H1 (cell line): ENCODE measurements at regions not wholly inside any gene's neighbourhood (a gene's known extent, or its start where the extent isn't known, plus 50 kb on each side); places are given as distances from the start of the nearest gene placed in this dataset.

Experiments
- CTCF ChIA-PET: fragments of 300-600 bp; sonication (Branson Sonifier 250); formaldehyde crosslinking; loops from one replicate; lab custom pipeline; 2021; ENCODE audit not compliant: partially characterized antibody; lab: Charles Lee
- POLR2A ChIA-PET: fragments of 300-600 bp; sonication (Branson Sonifier 250); formaldehyde crosslinking; loops from one replicate; lab custom pipeline; 2021; ENCODE audit warnings: inconsistent platforms; ENCODE audit not compliant: partially characterized antibody; lab: Charles Lee
- DNase-seq, 2 experiments: peaks; one replicate each; pipeline versions ENCODE4 v3.0.0 to v3.0.0-alpha.2; 2010 to 2022; ENCODE audit warnings: low spot score in 2 of 2, low read depth in 1 of 2, mixed read lengths in 1 of 2
- FAIRE-seq: peaks from 2 replicates; lab custom pipeline; 2011; peaks lifted over from hg19 to GRCh38; lab: Jason Lieb, UNC
- H2AFZ ChIP-seq: 2 replicates; pipeline ENCODE4 v1.8.1; 2012; ENCODE audit warnings: low read length, inconsistent platforms
- H2AK5ac ChIP-seq: 2 replicates; pipeline ENCODE4 v1.6.1; 2013; ENCODE audit warnings: low read depth, low read length
- H2BK120ac ChIP-seq: replicated peaks from 2 replicates; pipeline ENCODE3; 2013; ENCODE audit warnings: low read depth, low read length, inconsistent platforms
- H2BK12ac ChIP-seq: 2 replicates; pipeline ENCODE4 v1.6.1; 2013; ENCODE audit warnings: low read depth, low read length
- H2BK15ac ChIP-seq: 2 replicates; pipeline ENCODE4 v1.6.1; 2013; ENCODE audit warnings: low read length
- H2BK20ac ChIP-seq: 2 replicates; pipeline ENCODE4 v1.6.1; 2013; ENCODE audit warnings: low read length
- H2BK5ac ChIP-seq: 2 replicates; pipeline ENCODE4 v1.6.1; 2013; ENCODE audit warnings: low read depth, low read length
- H3K14ac ChIP-seq: 2 replicates; pipeline ENCODE4 v1.6.1; 2013; ENCODE audit warnings: inconsistent platforms; ENCODE audit not compliant: insufficient read length
- H3K18ac ChIP-seq: 2 replicates; pipeline ENCODE4 v1.6.1; 2013; ENCODE audit warnings: low read length; ENCODE audit errors: extremely low read depth
- H3K23ac ChIP-seq: 2 replicates; pipeline ENCODE4 v1.6.1; 2013; ENCODE audit warnings: inconsistent platforms; ENCODE audit not compliant: insufficient read length
- H3K23me2 ChIP-seq: 2 replicates; pipeline ENCODE4 v1.6.1; 2013; ENCODE audit warnings: low read depth, low read length
- H3K27ac ChIP-seq: 2 replicates; pipeline ENCODE4 v1.6.1; 2011; ENCODE audit warnings: low read depth, low read length, inconsistent platforms
- H3K27me3 ChIP-seq, 4 experiments: replicated peaks in 1 of 4; 1 replicate in 1 of 4; 2 replicates in 3 of 4; pipeline versions ENCODE4 v1.6.1 to v1.8.1; 2011 to 2013; ENCODE audit warnings: low read length in 3 of 4, mild to moderate bottlenecking in 3 of 4, inconsistent platforms in 2 of 4, mixed read lengths in 2 of 4, moderate library complexity in 1 of 4; ENCODE audit not compliant: control insufficient read depth in 3 of 4, insufficient read depth in 3 of 4; ENCODE audit errors: extremely low read depth in 1 of 4
- H3K36me3 ChIP-seq, 4 experiments: 2 replicates each; pipeline versions ENCODE4 v1.6.1 to v1.8.1; 2011 to 2013; ENCODE audit warnings: mild to moderate bottlenecking in 4 of 4, low read length in 3 of 4, moderate library complexity in 2 of 4, control low read depth in 1 of 4, inconsistent platforms in 1 of 4; ENCODE audit not compliant: insufficient read depth in 4 of 4, control insufficient read depth in 2 of 4
- H3K4ac ChIP-seq: replicated peaks from 2 replicates; pipeline ENCODE3; 2013; ENCODE audit warnings: low read length, low read depth, mixed read lengths, inconsistent platforms; ENCODE audit not compliant: insufficient read length
- H3K4me1 ChIP-seq, 4 experiments: replicated peaks in 1 of 4; 1 replicate in 1 of 4; 2 replicates in 3 of 4; pipeline versions ENCODE4 v1.6.1 to v1.8.1; 2011 to 2013; ENCODE audit warnings: low read length in 3 of 4, inconsistent platforms in 2 of 4, mixed read lengths in 1 of 4; ENCODE audit not compliant: insufficient read depth in 4 of 4, control insufficient read depth in 3 of 4
- H3K4me2 ChIP-seq, 2 experiments: 2 replicates each; pipeline versions ENCODE4 v1.6.1 to v1.8.1; 2011 to 2013; ENCODE audit warnings: low read depth in 2 of 2, low read length in 2 of 2, control low read depth in 1 of 2, inconsistent platforms in 1 of 2, mild to moderate bottlenecking in 1 of 2; ENCODE audit not compliant: insufficient read depth in 1 of 2
- H3K4me3 ChIP-seq, 4 experiments: fragments of 200-600, 300-600 bp in 1 of 4; sonication (generic), shearing (Covaris generic), sonication (Bioruptor Twin) in 1 of 4; 2 replicates each; pipeline versions ENCODE4 v1.5.1 to v1.8.1; 2011 to 2016; ENCODE audit warnings: low read length in 4 of 4, low read depth in 3 of 4, control low read depth in 2 of 4, inconsistent platforms in 2 of 4, mild to moderate bottlenecking in 2 of 4, mixed read lengths in 1 of 4, moderate library complexity in 1 of 4; ENCODE audit not compliant: insufficient read depth in 2 of 4; ENCODE audit errors: extremely low read depth in 1 of 4
- H3K56ac ChIP-seq: replicated peaks from 2 replicates; pipeline ENCODE3; 2013; ENCODE audit warnings: low read depth, mild to moderate bottlenecking, mixed read lengths, low read length, inconsistent platforms; ENCODE audit not compliant: insufficient read length
- H3K79me1 ChIP-seq: 2 replicates; pipeline ENCODE4 v1.6.1; 2013; ENCODE audit warnings: low read depth, low read length, control low read depth
- H3K79me2 ChIP-seq, 2 experiments: 2 replicates each; pipeline versions ENCODE4 v1.6.1 to v1.8.1; 2012 to 2013; ENCODE audit warnings: low read length in 2 of 2, mild to moderate bottlenecking in 2 of 2, inconsistent platforms in 1 of 2; ENCODE audit not compliant: insufficient read depth in 2 of 2, control insufficient read depth in 1 of 2
- H3K9ac ChIP-seq, 4 experiments: replicated peaks in 1 of 4; 1 replicate in 1 of 4; 2 replicates in 3 of 4; pipeline versions ENCODE4 v1.6.1 to v1.8.1; 2011 to 2013; ENCODE audit warnings: low read depth in 3 of 4, low read length in 3 of 4, control low read depth in 2 of 4, mild to moderate bottlenecking in 2 of 4, moderate library complexity in 2 of 4, inconsistent platforms in 1 of 4; ENCODE audit errors: extremely low read depth in 1 of 4
- H3K9me3 ChIP-seq, 2 experiments: 2 replicates each; pipeline versions ENCODE4 v1.6.1 to v1.8.1; 2012 to 2013; ENCODE audit warnings: mild to moderate bottlenecking in 2 of 2, moderate library complexity in 2 of 2, control low read depth in 1 of 2, inconsistent platforms in 1 of 2, low read depth in 1 of 2, low read length in 1 of 2, mixed read lengths in 1 of 2; ENCODE audit not compliant: insufficient read depth in 2 of 2
- H4K20me1 ChIP-seq, 2 experiments: replicated peaks in 1 of 2; 2 replicates each; pipeline versions ENCODE3 to v1.8.1; 2011 to 2013; ENCODE audit warnings: inconsistent platforms in 2 of 2, low read length in 2 of 2, mild to moderate bottlenecking in 1 of 2; ENCODE audit not compliant: insufficient read depth in 2 of 2, control insufficient read depth in 1 of 2
- H4K5ac ChIP-seq: 2 replicates; pipeline ENCODE4 v1.6.1; 2013; ENCODE audit warnings: low read length, low read depth, mixed read lengths, inconsistent platforms; ENCODE audit not compliant: insufficient read length
- H4K8ac ChIP-seq: 2 replicates; pipeline ENCODE4 v1.8.0; 2013; ENCODE audit warnings: mild to moderate bottlenecking, moderate library complexity, low read length, inconsistent platforms; ENCODE audit not compliant: insufficient read depth; ENCODE audit errors: extremely low read depth
- H4K91ac ChIP-seq: replicated peaks from 2 replicates; pipeline ENCODE3; 2013; ENCODE audit warnings: low read length, mixed read lengths, inconsistent platforms; ENCODE audit not compliant: insufficient read length
- HDAC2 ChIP-seq, 2 experiments: fragments of 300-600 bp in 1 of 2; sonication (generic) in 1 of 2; IDR thresholded peaks; 2 replicates each; pipeline ENCODE4 v1.6.1; 2011 to 2012; ENCODE audit warnings: low read depth in 2 of 2, low read length in 2 of 2, mild to moderate bottlenecking in 2 of 2, moderate library complexity in 2 of 2, borderline replicate concordance in 1 of 2, inconsistent platforms in 1 of 2
- NRF1 ChIP-seq: IDR thresholded peaks from 2 replicates; pipeline ENCODE4 v1.6.1; 2011; ENCODE audit warnings: mild to moderate bottlenecking, low read depth, low read length, improper control_type of control experiment
- WGBS, 2 experiments: shearing (Covaris generic) in 1 of 2; methylation state at CpG; one replicate each; pipeline versions ENCODE4 v1.1.6 to v1.1.7; 2013 to 2015; ENCODE audit warnings: low lambda C conversion rate in 2 of 2, mixed read lengths in 2 of 2, inconsistent platforms in 1 of 2, low coverage in 1 of 2, missing lambda C conversion rate in 1 of 2; ENCODE audit not compliant: insufficient replicate concordance in 2 of 2, insufficient coverage in 1 of 2, insufficient read length in 1 of 2; ENCODE audit errors: extremely low coverage in 1 of 2, missing lambda C conversion rate in 1 of 2; 5-methylcytosine and 5-hydroxymethylcytosine counted together

DNA sequence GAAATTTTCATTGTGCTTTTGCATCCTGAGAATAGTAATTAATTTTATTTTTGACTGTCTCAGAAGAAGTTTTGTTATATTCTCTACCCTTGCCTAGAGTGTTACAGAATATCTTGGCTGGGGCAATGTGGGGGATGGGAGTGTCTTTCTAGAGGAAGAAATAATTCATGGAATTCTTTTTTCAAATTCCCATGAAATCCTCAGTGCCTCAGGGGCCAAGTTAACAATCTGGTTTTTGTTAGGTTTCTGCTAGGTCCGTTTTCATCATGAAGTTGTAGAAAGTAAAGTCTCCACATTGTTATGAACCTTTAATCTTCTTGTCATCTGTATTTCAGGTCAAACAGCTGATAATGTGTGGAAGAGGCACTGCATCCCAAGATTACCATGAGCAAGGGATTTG is 145.6 kb upstream of the GYPC start:
- no peak overlapping the region for H3K4ac ChIP-seq
- no peak overlapping the region for H2AFZ ChIP-seq
- H2BK120ac ChIP-seq: no peak overlapping the region
- no peaks in the 10 kb centered on the region for H3K36me3 ChIP-seq
- ChIA-PET CTCF (no interaction called here), POLR2A (no interaction called here)
- H3K18ac ChIP-seq: no peak overlapping the region
- TF ChIP-seq HDAC2 (IDR thresholded peaks at IDR 0.05; ENCODE audit: borderline replicate concordance in 1 of 2, low read depth in 2 of 2, low read length in 2 of 2) (no peak), NRF1 (no peak)
- no peak overlapping the region for H3K23ac ChIP-seq
- H3K4me1 ChIP-seq: peaks cover 0 to 10% (median 4%) of the 10 kb centered on the region in 4 experiments; a peak in 3 of 7 replicates
- no peak overlapping the region for H3K56ac ChIP-seq
- FAIRE-seq (no peak), DNase-seq (no peak)
- no peak overlapping the region for H3K27ac ChIP-seq
- peaks cover 0 to 2% of the 10 kb centered on the region in 2 experiments; a peak in 1 of 4 replicates for H3K9me3 ChIP-seq
- H2BK5ac ChIP-seq: no peak overlapping the region
- WGBS, 2 experiments: 94% methylated on average over 1 of the region's 1 CpG; no CpG with 5 or more reads in 1 of the 2 experiments
- H4K8ac ChIP-seq: no peak overlapping the region
- no peaks in the 10 kb centered on the region for H3K23me2 ChIP-seq
- no peak overlapping the region for H3K4me2 ChIP-seq
- H2AK5ac ChIP-seq: no peak overlapping the region
- no peak overlapping the region for H3K14ac ChIP-seq
- no peak overlapping the region for H4K5ac ChIP-seq
- no peak overlapping the region for H2BK12ac ChIP-seq
- no peak overlapping the region for H2BK15ac ChIP-seq
- H4K91ac ChIP-seq: no peak overlapping the region
- no peaks in the 10 kb centered on the region for H3K27me3 ChIP-seq
- H3K79me1 ChIP-seq: no peaks in the 10 kb centered on the region
- no peak overlapping the region for H2BK20ac ChIP-seq
- H3K79me2 ChIP-seq: no peaks in the 10 kb centered on the region
- H4K20me1 ChIP-seq: no peaks in the 10 kb centered on the region
- no peak overlapping the region for H3K9ac ChIP-seq
- H3K4me3 ChIP-seq: no peak overlapping the region
